HG02885 (cell line): ENCODE measurements at regions not wholly inside any gene's neighbourhood (a gene's known extent, or its start where the extent isn't known, plus 50 kb on each side); places are given as distances from the start of the nearest gene placed in this dataset.

Experiments used
- ATAC-seq: cut with Tn5 transposase; IDR thresholded peaks from one replicate; pipeline ENCODE4 v1.9.1; 2021; ENCODE audit warnings: mild to moderate bottlenecking; ENCODE audit not compliant: unreplicated experiment, poor library complexity

- no peak for ATAC-seq
Measured at GRCh38 chr11:97218011-97218410, 828.2 kb downstream of the JRKL start.

- no peak for ATAC-seq
Measured at GRCh38 chr11:97223647-97224046, 833.8 kb downstream of the JRKL start.

GRCh38 chr11:97224396-97224795 lies 834.6 kb downstream of the JRKL start:
- ATAC-seq, result no peak

- ATAC-seq, result no peak
Measured at GRCh38 chr11:97225794-97226193, 836.0 kb downstream of the JRKL start.

- no peak for ATAC-seq
Measured at GRCh38 chr11:97229936-97230335, 840.1 kb downstream of the JRKL start.

- ATAC-seq, result no peak
Measured at GRCh38 chr11:97231231-97231630, 841.4 kb downstream of the JRKL start.

GRCh38 chr11:97234016-97234415 lies 844.2 kb downstream of the JRKL start:
- no peak for ATAC-seq

- ATAC-seq, result no peak
Measured at GRCh38 chr11:97237151-97237550, 847.3 kb downstream of the JRKL start.

GRCh38 chr11:97247601-97248000 lies 857.8 kb downstream of the JRKL start:
- no peak for ATAC-seq

- ATAC-seq, result no peak
Measured at GRCh38 chr11:97254790-97255189, 865.0 kb downstream of the JRKL start.

- ATAC-seq, result no peak
Measured at GRCh38 chr11:97259434-97259833, 869.6 kb downstream of the JRKL start.

GRCh38 chr11:97259884-97260283 lies 870.1 kb downstream of the JRKL start:
- no peak for ATAC-seq

GRCh38 chr11:97263183-97263858 lies 873.5 kb downstream of the JRKL start:
- no peak for ATAC-seq

- no peak for ATAC-seq
Measured at GRCh38 chr11:97269527-97269926, 879.7 kb downstream of the JRKL start.

- no peak for ATAC-seq
Measured at GRCh38 chr11:97279341-97279740, 889.5 kb downstream of the JRKL start.

- no peak for ATAC-seq
Measured at GRCh38 chr11:97280347-97280746, 890.5 kb downstream of the JRKL start.

- no peak for ATAC-seq
Measured at GRCh38 chr11:97289823-97290222, 900.0 kb downstream of the JRKL start.

GRCh38 chr11:97290464-97291041 lies 900.7 kb downstream of the JRKL start:
- ATAC-seq, result no peak

GRCh38 chr11:97296301-97296700 lies 906.5 kb downstream of the JRKL start:
- no peak for ATAC-seq

GRCh38 chr11:97309291-97309690 lies 919.5 kb downstream of the JRKL start:
- ATAC-seq, result no peak

GRCh38 chr11:97325693-97326092 lies 935.9 kb downstream of the JRKL start:
- ATAC-seq, result no peak

GRCh38 chr11:97332271-97332670 lies 942.5 kb downstream of the JRKL start:
- no peak for ATAC-seq
